ENCODE measurements at regions not wholly inside any gene's neighbourhood (a gene's known extent, or its start where the extent isn't known, plus 50 kb on each side); places are given as distances from the start of the nearest gene placed in this dataset.
"Not testable (repeated sequence)": the region's sequence is repeated elsewhere in the genome, so short reads cannot be mapped to it uniquely, and the experiment has no call there.

DNA sequence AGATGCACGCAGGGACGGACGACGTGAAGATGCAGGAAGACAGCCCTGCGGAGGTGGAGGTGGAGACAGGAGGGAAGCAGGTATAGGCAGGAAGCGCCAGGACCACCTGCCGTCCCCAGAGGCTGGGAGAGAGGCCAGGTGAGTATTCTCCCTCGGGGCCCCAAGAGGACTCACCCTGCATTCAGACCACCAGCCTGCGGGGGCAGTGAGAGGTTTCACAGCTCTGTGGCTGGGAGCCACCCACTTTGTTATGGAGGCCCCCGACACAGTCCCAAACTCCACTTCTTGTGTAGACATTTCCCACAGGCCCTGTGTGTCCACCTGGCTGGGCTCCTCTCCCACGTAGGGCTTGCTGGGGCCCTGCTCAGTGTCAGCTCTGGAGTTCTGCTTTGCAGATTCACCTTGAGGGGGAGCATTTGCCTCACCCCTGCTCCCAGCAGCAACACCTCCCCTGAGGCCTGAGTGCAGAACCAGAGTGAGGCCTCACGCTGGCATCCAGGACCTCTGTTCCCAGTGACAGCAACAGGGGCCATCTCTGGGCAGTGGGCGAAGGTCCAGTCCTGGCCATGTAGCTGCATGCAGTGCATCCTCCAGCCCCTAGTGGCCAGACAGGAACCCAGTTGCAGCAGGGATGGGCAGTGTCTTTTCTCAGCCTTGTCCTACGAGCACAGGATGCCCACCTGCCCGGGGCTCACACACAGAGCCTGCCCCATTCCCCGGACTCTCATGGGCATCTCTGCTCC, 119.4 kb upstream of the IQSEC1 start:
- no peak for DNase-seq

DNA sequence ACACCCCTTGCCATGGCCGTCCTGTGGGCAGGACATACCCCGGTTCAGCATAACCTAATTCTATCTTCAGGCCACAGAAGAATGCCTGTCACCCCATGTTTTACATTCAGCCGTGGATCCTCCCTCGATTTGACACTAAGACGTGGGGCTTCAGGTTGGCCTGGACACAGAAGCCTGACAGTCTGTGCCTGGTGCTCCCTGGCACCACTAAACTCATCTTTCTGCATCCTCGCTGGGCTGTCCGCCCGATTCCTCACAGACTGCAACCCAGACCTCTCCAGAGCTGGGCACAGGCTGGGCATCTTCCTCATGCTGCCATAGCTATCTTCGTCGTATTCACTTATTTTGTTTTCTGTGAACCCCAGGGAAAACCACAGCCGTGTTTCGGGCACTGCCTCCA, 117.8 kb upstream of the IQSEC1 start:
- no peak for DNase-seq

- DNase-seq, result no peak
Measured at GRCh38 chr3:13190378-13190765, 117.1 kb upstream of the IQSEC1 start.

GRCh38 chr3:13189639-13190377, 116.6 kb upstream of the IQSEC1 start:
- DNase-seq, result peak; percentile 30

- DNase-seq, result no peak
Measured at GRCh38 chr3:13188975-13189374, 115.7 kb upstream of the IQSEC1 start.

DNA sequence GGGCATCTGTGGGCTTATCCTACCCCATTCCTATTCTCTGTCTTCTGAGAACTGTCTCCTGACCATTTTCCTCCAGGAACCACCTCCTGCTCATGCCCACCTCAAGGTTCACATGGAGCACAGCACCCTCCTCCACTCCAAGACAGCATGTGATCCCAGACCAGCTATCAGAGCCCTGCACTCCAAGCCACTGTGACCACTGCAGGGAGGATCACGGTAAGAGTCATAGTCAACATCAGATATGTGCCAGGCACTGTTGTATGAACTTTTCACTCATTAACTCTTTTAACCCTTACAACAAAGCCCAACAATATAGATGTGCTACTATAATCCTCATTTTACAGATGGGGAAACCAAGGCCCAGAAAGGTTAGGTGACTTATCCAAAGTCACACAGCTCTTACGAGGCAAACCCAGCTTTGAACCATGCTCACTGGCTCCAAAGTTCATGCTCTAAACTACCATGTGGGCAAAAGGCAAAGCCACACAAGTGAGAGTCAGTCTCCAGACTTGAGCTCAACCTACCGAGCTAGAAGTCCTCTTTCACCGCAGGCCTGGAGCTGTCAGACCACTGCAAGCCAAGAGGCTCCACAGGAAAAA, 115.1 kb upstream of the IQSEC1 start:
- DNase-seq, result no peak

DNA sequence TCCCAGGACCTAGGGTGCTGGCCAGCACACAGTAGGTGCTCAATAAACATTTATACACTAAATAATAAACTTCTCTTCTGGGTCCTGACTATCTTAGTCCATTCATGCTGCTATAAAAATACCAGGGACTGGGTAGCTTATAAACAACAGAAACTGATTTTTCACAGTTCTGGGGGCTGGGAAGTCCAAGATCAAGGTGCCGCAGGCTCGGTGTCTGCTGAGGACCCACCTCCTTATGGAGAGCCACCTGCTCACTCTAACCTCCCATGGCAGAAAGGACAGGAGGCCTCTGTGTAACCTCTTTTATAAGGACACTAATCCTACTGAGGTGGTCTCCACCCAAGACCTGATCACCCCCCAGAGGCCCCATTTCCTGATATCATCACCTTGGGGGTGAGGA, 114.4 kb upstream of the IQSEC1 start:
- DNase-seq, result no peak

DNA sequence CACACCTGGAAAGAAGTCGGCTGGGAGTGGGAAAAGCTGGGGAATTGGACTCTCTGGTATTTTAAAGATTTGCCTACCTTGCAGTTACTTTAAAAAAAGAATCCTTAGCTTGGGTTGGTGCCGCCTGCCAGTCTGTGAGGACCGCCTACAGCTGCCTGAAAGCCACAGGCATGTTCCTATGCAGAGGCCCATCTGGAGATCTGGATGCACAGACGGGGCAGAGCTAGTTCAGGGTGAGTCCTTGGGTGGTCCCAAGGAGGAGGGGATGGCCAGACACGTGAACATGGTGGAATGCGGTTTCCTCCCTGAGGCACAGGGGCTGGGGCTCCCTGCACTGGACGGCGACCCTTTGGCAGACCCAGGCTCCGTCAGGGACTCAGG, 113.2 kb upstream of the IQSEC1 start:
- DNase-seq, result no peak

- DNase-seq, result no peak
Measured at GRCh38 chr3:13185737-13186434, 112.7 kb upstream of the IQSEC1 start.

DNA sequence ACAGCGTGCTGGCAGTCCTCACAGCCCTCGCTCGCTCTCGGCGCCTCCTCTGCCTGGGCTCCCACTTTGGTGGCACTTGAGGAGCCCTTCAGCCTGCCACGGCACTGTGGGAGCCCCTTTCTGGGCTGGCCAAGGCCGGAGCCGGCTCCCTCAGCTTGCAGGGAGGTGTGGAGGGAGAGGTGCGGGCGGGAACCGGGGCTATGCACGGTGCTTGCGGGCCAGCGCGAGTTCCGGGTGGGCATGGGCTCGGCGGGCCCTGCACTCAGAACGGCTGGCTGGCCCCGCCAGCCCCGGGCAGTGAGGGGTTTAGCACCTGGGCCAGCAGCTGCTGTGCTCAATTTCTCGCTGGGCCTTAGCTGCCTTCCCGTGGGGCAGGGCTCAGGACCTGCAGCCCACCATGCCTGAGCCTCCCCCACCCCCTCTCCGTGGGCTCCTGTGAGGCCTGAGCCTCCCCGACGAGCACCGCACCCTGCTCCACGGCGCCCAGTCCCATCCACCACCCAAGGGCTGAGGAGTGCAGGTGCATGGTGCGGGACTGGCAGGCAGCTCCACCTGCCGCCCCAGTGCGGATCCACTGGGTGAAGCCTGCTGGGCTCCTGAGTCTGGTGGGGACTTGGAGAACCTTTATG, 106.5 kb upstream of the IQSEC1 start:
- not testable (repeated sequence) for DNase-seq

- no peak for DNase-seq
Measured at GRCh38 chr3:13179181-13179580, 106.0 kb upstream of the IQSEC1 start.

GRCh38 chr3:13178107-13178506, 104.9 kb upstream of the IQSEC1 start:
- DNase-seq, result no peak

DNA sequence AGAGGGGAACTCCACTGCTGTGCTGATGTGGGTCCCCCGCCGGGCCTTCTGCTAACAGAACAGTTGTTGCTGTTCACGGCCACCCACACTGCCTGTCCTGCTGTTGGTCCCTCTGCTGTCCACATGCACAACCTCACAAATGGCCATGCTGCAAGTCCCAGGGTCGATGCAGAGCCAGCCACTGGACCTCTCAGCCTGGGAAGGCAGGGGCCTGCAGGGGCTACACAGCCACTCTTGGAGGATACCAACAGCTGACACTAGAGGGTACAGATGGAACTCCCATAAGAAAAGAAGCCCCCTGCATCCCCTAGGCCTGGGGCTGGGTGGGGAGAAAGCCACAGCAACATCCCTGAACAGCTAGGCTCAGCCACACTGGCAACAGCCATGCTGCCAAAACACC, 104.4 kb upstream of the IQSEC1 start:
- DNase-seq, result no peak

DNA sequence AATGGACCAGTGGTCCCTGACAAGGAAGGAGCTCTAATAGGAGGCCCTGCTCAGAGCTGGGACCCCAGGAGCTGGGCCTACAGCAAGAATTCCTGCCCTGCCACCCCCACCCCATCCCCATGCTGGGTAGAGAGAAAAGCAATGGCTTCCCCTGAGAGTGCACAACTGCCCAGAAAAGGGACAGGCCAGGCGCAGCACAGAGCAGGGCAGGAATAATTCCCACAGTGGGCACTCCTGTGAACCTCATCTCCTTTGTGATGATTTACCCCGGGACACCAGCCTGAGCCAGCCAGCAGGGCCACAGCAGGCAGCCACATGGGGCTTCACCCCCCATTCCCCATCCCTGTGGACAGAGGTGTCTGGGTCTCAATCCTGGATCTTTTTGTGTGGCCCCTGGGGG, 104.0 kb upstream of the IQSEC1 start:
- DNase-seq, result no peak

DNA sequence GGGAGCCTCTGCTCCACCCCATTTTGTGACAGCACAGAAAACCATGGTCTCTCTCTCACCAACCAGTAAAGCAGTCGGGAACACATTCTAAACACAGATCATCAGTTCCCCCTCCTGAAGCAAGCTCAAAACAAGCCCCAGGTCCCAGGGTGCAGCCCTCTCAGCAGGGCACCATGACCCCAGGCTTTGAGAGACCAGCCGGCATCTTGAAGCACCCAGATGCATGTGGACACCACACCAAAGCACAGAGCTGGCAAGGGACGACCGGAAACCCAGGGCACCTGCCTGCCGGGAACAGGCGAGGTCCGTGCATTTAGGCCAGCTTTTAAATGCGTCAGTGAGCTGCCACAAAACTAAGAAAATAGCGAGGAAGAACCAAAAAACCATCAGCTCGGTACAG, 103.2 kb upstream of the IQSEC1 start:
- no peak for DNase-seq

- DNase-seq, result no peak
Measured at GRCh38 chr3:13174803-13175135, 101.5 kb upstream of the IQSEC1 start.

DNA sequence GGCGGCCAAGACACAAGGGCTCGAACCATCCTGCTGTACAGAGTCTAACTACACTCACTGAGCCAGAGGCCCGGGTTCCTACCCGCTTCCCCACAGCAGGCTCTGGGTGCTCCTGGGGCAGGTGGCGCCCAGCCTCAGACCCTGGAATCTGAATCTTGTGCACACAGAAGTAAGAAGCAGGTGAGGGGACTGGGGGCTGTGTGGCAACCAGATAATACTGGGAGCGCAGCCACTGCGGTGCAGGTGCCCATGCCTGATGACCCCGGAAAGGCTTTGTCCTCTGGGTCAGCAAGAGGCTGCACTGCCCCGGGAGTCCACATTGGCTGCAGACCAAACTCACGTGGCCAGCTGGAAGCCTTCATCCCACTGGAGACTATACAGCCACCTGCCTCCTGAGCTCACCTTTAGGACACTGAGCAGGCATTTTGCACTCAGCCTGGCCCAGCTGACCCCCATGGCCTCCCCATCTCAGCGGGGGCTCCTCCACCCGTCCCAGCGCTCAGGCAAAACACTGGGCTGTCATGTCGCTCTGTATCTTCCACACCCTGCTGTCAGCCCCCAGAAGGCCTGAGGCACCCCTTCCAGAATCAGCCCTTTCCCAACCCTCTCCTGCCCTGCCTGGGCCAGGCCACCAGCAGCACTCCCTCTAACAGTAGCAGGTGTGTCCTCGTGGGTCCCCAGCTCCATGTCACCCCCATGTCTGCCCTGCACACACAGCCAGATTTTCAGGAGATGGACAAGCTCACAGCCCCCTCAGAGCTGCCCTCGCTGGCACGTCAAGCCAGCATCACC, 101.0 kb upstream of the IQSEC1 start:
- no peak for DNase-seq

GRCh38 chr3:13173186-13173585, 100.0 kb upstream of the IQSEC1 start:
- no peak for DNase-seq

DNA sequence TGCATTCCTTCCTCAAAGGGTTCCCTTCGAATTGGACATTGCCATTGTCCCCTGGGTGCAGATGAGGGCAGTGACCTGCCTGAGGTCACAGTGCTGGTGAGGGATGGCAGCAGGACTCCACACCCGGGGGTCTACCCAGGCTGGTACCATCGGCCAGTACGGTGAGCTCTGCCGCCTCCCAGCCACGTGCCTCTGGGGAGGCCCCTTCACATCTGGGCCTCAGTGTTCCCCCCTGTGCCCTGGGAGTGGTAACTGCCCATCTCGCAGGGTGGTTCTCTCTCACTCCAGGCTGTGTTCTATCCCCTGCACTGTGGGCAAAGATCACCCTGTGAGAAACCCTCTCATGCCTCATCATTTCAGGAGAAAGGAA, 99.4 kb upstream of the IQSEC1 start:
- DNase-seq, result no peak

DNA sequence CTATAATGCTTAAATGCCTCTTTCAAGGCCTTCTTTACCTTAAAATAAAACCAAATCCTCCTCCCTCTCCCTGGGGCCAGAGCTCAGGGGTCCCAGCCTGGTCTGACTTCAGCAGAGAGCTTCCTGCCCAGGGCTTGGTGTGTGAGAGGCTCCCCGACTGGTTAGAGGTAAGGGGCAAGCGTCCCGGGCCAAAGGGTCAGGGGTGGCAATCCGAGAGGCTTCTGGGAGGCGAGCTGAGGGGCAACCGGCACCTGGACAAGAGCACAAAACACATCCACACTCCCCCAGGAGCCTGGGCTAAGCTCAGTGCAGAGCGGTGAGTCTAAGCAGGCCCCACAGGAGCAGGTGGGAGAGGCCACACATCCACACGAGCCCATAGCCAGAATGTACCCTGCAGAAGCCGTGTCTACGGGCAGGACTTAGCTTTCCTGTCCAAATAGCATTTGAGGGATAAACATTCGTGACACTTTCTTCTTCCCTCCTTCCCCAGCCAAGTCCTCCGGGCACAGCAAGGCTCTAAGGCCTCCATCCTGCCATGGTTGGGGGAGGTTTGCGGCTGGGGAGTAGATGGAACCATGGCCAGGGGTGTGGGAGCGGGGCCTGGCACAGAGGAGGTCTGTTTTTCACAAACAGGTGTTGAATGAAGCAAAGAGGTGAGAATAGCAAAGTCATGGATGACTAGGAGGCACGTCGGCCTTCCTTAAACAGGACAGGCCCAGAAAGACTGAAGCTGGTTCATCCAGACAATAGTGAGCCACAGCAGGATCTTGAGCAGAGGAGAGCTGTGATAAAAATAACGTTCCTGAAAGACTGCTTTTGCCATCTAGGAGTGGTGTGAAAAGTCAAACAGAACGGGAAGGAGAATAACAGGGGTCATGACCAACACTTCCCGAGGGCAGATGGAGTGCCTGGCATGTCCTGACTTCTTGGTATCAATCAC, 98.7 kb upstream of the IQSEC1 start:
- no peak for DNase-seq

GRCh38 chr3:13170317-13170716, 97.1 kb upstream of the IQSEC1 start:
- no peak for DNase-seq

Measured in CD4-positive, alpha-beta T cell treated with Interleukin-6 for 4 hours (primary cell).